A549 (cell line): ENCODE measurements at regions not wholly inside any gene's neighbourhood (a gene's known extent, or its start where the extent isn't known, plus 50 kb on each side); places are given as distances from the start of the nearest gene placed in this dataset.

Experiments used
- EP300 ChIP-seq, 2 experiments: fragments of >200 bp; sonication (Bioruptor Twin); formaldehyde crosslinking; IDR thresholded peaks; 2 replicates in 1 of 2; 3 replicates in 1 of 2; pipeline ENCODE4 v1.6.1; 2016 to 2017
- JUN ChIP-seq, 2 experiments: fragments of >200 bp; sonication (Bioruptor Twin); formaldehyde crosslinking; IDR thresholded peaks; 2 replicates in 1 of 2; 3 replicates in 1 of 2; pipeline ENCODE4 v1.6.1; 2016 to 2017
- NR3C1 ChIP-seq: fragments of >200 bp; sonication (Bioruptor Twin); formaldehyde crosslinking; IDR thresholded peaks from 3 replicates; pipeline ENCODE4 v1.6.1; 2017
- POLR2A ChIP-seq: IDR thresholded peaks from 2 replicates; pipeline ENCODE4 v1.6.1; 2012; ENCODE audit warnings: mild to moderate bottlenecking, low read length
- ZFP36 ChIP-seq: fragments of 450-650 bp; IDR thresholded peaks from 2 replicates; pipeline ENCODE4 v1.6.1; 2014; ENCODE audit warnings: borderline replicate concordance; ENCODE audit not compliant: partially characterized antibody
- TF ChIP-seq, protein P1 (sequence below): fragments of >200 bp; sonication (Bioruptor Twin); formaldehyde crosslinking; IDR thresholded peaks from 3 replicates; pipeline ENCODE4 v1.5.1; 2016
- TF ChIP-seq, protein P2 (sequence below): fragments of 200-600 bp; sonication (generic); IDR thresholded peaks from 2 replicates; pipeline ENCODE4 v1.6.1; 2016; ENCODE audit warnings: antibody characterized with exemption, mild to moderate bottlenecking, moderate library complexity
- TF ChIP-seq, protein P3 (sequence below): IDR thresholded peaks from 2 replicates; pipeline ENCODE4 v1.6.1; 2012

- TF ChIP-seq, protein P1, sequence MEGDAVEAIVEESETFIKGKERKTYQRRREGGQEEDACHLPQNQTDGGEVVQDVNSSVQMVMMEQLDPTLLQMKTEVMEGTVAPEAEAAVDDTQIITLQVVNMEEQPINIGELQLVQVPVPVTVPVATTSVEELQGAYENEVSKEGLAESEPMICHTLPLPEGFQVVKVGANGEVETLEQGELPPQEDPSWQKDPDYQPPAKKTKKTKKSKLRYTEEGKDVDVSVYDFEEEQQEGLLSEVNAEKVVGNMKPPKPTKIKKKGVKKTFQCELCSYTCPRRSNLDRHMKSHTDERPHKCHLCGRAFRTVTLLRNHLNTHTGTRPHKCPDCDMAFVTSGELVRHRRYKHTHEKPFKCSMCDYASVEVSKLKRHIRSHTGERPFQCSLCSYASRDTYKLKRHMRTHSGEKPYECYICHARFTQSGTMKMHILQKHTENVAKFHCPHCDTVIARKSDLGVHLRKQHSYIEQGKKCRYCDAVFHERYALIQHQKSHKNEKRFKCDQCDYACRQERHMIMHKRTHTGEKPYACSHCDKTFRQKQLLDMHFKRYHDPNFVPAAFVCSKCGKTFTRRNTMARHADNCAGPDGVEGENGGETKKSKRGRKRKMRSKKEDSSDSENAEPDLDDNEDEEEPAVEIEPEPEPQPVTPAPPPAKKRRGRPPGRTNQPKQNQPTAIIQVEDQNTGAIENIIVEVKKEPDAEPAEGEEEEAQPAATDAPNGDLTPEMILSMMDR, result no peak
- no peak for TF ChIP-seq EP300 (IDR thresholded peaks at IDR 0.05)
- no peak for TF ChIP-seq NR3C1
- TF ChIP-seq JUN (IDR thresholded peaks at IDR 0.05), result no peak
- TF ChIP-seq, protein P2, sequence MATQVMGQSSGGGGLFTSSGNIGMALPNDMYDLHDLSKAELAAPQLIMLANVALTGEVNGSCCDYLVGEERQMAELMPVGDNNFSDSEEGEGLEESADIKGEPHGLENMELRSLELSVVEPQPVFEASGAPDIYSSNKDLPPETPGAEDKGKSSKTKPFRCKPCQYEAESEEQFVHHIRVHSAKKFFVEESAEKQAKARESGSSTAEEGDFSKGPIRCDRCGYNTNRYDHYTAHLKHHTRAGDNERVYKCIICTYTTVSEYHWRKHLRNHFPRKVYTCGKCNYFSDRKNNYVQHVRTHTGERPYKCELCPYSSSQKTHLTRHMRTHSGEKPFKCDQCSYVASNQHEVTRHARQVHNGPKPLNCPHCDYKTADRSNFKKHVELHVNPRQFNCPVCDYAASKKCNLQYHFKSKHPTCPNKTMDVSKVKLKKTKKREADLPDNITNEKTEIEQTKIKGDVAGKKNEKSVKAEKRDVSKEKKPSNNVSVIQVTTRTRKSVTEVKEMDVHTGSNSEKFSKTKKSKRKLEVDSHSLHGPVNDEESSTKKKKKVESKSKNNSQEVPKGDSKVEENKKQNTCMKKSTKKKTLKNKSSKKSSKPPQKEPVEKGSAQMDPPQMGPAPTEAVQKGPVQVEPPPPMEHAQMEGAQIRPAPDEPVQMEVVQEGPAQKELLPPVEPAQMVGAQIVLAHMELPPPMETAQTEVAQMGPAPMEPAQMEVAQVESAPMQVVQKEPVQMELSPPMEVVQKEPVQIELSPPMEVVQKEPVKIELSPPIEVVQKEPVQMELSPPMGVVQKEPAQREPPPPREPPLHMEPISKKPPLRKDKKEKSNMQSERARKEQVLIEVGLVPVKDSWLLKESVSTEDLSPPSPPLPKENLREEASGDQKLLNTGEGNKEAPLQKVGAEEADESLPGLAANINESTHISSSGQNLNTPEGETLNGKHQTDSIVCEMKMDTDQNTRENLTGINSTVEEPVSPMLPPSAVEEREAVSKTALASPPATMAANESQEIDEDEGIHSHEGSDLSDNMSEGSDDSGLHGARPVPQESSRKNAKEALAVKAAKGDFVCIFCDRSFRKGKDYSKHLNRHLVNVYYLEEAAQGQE, result no peak
- no peak for TF ChIP-seq POLR2A
- TF ChIP-seq ZFP36, result no peak
- TF ChIP-seq, protein P3, sequence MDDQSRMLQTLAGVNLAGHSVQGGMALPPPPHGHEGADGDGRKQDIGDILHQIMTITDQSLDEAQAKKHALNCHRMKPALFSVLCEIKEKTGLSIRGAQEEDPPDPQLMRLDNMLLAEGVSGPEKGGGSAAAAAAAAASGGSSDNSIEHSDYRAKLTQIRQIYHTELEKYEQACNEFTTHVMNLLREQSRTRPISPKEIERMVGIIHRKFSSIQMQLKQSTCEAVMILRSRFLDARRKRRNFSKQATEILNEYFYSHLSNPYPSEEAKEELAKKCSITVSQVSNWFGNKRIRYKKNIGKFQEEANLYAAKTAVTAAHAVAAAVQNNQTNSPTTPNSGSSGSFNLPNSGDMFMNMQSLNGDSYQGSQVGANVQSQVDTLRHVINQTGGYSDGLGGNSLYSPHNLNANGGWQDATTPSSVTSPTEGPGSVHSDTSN, result no peak
Observed at GRCh38 chr14:71424941-71425340, 507.3 kb upstream of the RGS6 start.
